ENCODE measurements at regions not wholly inside any gene's neighbourhood (a gene's known extent, or its start where the extent isn't known, plus 50 kb on each side); places are given as distances from the start of the nearest gene placed in this dataset.
"Not testable (repeated sequence)": the region's sequence is repeated elsewhere in the genome, so short reads cannot be mapped to it uniquely, and the experiment has no call there.

GRCh38 chr9:65519018-65519417, 156.7 kb upstream of the ZNG1E start:
- TF ChIP-seq CTCF (conservative IDR thresholded peaks at IDR 0.05; ENCODE audit: low read depth in 2 of 2); STAT1 (IDR thresholded peaks at IDR 0.05; ENCODE audit: unreplicated experiment); ZNF114 (CRISPR knock-in tag; IDR thresholded peaks at IDR 0.05); EZH2 (IDR thresholded peaks at IDR 0.05; ENCODE audit: low read depth, unreplicated experiment); ZNF462 (CRISPR knock-in tag; IDR thresholded peaks at IDR 0.05); POLR2AphosphoS5 (IDR thresholded peaks at IDR 0.05; ENCODE audit: low read depth); EZH2phosphoT487 (IDR thresholded peaks at IDR 0.05; ENCODE audit: unreplicated experiment); CREB1 (CRISPR knock-in tag; IDR thresholded peaks at IDR 0.05; ENCODE audit: low read depth); ETS1 (IDR thresholded peaks at IDR 0.05); REST (IDR thresholded peaks at IDR 0.05; ENCODE audit: unreplicated experiment); JUNB (IDR thresholded peaks at IDR 0.05; ENCODE audit: unreplicated experiment); ZNF331 (CRISPR knock-in tag; IDR thresholded peaks at IDR 0.05; ENCODE audit: low read depth); NANOG (IDR thresholded peaks at IDR 0.05; ENCODE audit: borderline replicate concordance): not testable (repeated sequence)

Data from GM23338 (cell line).